OCI-LY3 (cell line): ENCODE measurements at regions not wholly inside any gene's neighbourhood (a gene's known extent, or its start where the extent isn't known, plus 50 kb on each side); places are given as distances from the start of the nearest gene placed in this dataset.

Experiments used
- CTCF ChIP-seq: fragments of 200-600, 300-600 bp; sonication (generic); IDR thresholded peaks from 2 replicates; pipeline ENCODE4 v1.5.1; 2014; ENCODE audit warnings: antibody characterized with exemption, low read length, low read depth
- EZH2phosphoT487 ChIP-seq: fragments of 200-600 bp; shearing (Covaris generic); IDR thresholded peaks from 2 replicates; pipeline ENCODE4 v1.6.1; 2018; ENCODE audit warnings: antibody characterized with exemption, mixed run types, low read depth

GRCh38 chr4:56215141-56215783, 172.0 kb downstream of the AASDH start:
- TF ChIP-seq CTCF = no peak
- TF ChIP-seq EZH2phosphoT487 = no peak
